Gastroesophageal sphincter (tissue), 3 donors: ENCODE measurements at regions not wholly inside any gene's neighbourhood (a gene's known extent, or its start where the extent isn't known, plus 50 kb on each side); places are given as distances from the start of the nearest gene placed in this dataset.

Source experiments
- POLR2A ChIP-seq, 2 donors: fragments of 450-650 bp; IDR thresholded peaks; one replicate each; pipeline ENCODE4 v1.6.1; 2017; ENCODE audit warnings: antibody characterized with exemption in 2 of 2, mild to moderate bottlenecking in 2 of 2, moderate library complexity in 1 of 2
- POLR2AphosphoS5 ChIP-seq: sonication (generic); formaldehyde crosslinking; IDR thresholded peaks from one replicate; pipeline ENCODE4 v1.6.1; 2017; ENCODE audit warnings: antibody characterized with exemption
- TF ChIP-seq, protein P1 (sequence below), 4 experiments: fragments of 200-600 bp in 2 of 4; fragments of 450-650 bp in 2 of 4; sonication (generic) in 1 of 4; IDR thresholded peaks; one replicate each; pipeline ENCODE4 v1.5.1; 2017 to 2019; ENCODE audit warnings: antibody characterized with exemption in 4 of 4, mild to moderate bottlenecking in 2 of 4, moderate library complexity in 2 of 4

DNA sequence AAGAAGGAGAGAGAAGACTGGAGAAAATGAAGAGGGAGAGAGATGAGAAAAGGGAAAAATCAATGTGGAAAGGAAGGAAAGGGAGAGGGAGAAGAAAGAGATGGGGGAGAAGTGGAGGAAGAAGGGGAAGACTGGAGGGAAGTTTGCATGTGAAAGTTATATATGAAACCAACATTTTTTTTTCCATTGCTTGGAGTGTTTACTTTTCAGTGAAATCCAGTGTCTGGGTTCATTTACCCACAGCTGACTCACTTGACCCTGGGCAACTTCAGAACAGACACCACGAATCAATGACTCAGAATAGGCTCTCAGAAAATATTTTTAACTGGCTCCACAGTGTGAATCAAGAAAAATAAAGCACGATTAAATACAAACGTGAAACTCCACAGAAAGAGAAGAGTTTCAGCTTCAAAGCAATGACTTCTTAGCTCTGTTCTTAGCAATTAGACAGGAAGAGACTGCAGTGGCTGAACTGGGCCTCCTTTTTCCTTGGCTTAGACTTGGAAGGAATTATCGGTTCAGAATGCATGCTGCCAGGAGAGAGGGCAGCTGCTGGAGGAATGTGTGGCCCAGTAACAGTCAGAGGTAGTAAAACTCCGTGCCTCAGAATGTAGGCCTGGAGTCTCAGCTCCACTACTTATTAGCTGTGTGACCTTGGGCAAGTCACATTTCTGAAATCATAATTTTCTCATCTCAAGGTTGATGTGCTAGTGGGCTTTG, 237.5 kb downstream of the MIAT start:
- TF ChIP-seq POLR2A (IDR thresholded peaks at IDR 0.05) (no peak), POLR2AphosphoS5 (peak; percentile 80)
- TF ChIP-seq, protein P1, sequence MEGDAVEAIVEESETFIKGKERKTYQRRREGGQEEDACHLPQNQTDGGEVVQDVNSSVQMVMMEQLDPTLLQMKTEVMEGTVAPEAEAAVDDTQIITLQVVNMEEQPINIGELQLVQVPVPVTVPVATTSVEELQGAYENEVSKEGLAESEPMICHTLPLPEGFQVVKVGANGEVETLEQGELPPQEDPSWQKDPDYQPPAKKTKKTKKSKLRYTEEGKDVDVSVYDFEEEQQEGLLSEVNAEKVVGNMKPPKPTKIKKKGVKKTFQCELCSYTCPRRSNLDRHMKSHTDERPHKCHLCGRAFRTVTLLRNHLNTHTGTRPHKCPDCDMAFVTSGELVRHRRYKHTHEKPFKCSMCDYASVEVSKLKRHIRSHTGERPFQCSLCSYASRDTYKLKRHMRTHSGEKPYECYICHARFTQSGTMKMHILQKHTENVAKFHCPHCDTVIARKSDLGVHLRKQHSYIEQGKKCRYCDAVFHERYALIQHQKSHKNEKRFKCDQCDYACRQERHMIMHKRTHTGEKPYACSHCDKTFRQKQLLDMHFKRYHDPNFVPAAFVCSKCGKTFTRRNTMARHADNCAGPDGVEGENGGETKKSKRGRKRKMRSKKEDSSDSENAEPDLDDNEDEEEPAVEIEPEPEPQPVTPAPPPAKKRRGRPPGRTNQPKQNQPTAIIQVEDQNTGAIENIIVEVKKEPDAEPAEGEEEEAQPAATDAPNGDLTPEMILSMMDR (IDR thresholded peaks at IDR 0.05), result no peak
